ENCODE measurements at regions not wholly inside any gene's neighbourhood (a gene's known extent, or its start where the extent isn't known, plus 50 kb on each side); places are given as distances from the start of the nearest gene placed in this dataset.

- H3K4me3 ChIP-seq (ENCODE audit: low read depth in 1 of 2, low read length in 2 of 2): no peak overlapping the region
- H3K4me2 ChIP-seq (ENCODE audit: insufficient read depth, low read length): no peak overlapping the region
- no peak overlapping the region for H3K27ac ChIP-seq (ENCODE audit: low read length)
- no peaks in the 10 kb centered on the region for H3K36me3 ChIP-seq (ENCODE audit: insufficient read depth, low read length)
- no peaks in the 10 kb centered on the region for H3K27me3 ChIP-seq (ENCODE audit: insufficient read depth, low read length, poor library complexity)
- H3K4me1 ChIP-seq (ENCODE audit: insufficient read depth, low read length): peaks cover 12% of the 10 kb centered on the region
- no peak overlapping the region for H2AFZ ChIP-seq (ENCODE audit: low read depth, low read length)
- no peaks in the 10 kb centered on the region for H3K9me3 ChIP-seq (ENCODE audit: insufficient read depth, low read length, severe bottlenecking)
- H3K9ac ChIP-seq (ENCODE audit: low read depth, low read length): no peak overlapping the region
- no peak for TF ChIP-seq EZH2 (IDR thresholded peaks at IDR 0.05; ENCODE audit: borderline replicate concordance, low read depth, low read length, severe bottlenecking)
- no peak for TF ChIP-seq CTCF (IDR thresholded peaks at IDR 0.05; ENCODE audit: borderline replicate concordance, extremely low read depth, low read length, poor library complexity, severe bottlenecking)
- DNase-seq (no peak), ATAC-seq (ENCODE audit: insufficient read depth, low read depth) (no peak)
- no peaks in the 10 kb centered on the region for H4K20me1 ChIP-seq (ENCODE audit: insufficient read depth, low read length)
- no peaks in the 10 kb centered on the region for H3K79me2 ChIP-seq (ENCODE audit: insufficient read depth, low read length)
Measured at GRCh38 chr13:50340146-50340545, 324.9 kb downstream of the KCNRG start.

- Histone ChIP-seq H3K4me1 (ENCODE audit: insufficient read depth, low read length) (peaks cover 17% of the 10 kb centered on the region), H3K79me2 (ENCODE audit: insufficient read depth, low read length) (no peaks in the 10 kb centered on the region), H3K4me3 (ENCODE audit: low read depth in 1 of 2, low read length in 2 of 2) (no peak overlapping the region), H2AFZ (ENCODE audit: low read depth, low read length) (no peak overlapping the region), H3K4me2 (ENCODE audit: insufficient read depth, low read length) (no peak overlapping the region), H3K27me3 (ENCODE audit: insufficient read depth, low read length, poor library complexity) (no peaks in the 10 kb centered on the region), H3K36me3 (ENCODE audit: insufficient read depth, low read length) (no peaks in the 10 kb centered on the region), H3K9me3 (ENCODE audit: insufficient read depth, low read length, severe bottlenecking) (no peaks in the 10 kb centered on the region), H4K20me1 (ENCODE audit: insufficient read depth, low read length) (no peaks in the 10 kb centered on the region), H3K27ac (ENCODE audit: low read length) (no peak overlapping the region), H3K9ac (ENCODE audit: low read depth, low read length) (no peak overlapping the region)
- ATAC-seq (ENCODE audit: insufficient read depth, low read depth) (no peak), DNase-seq (no peak)
- no peak for TF ChIP-seq EZH2 (IDR thresholded peaks at IDR 0.05; ENCODE audit: borderline replicate concordance, low read depth, low read length, severe bottlenecking)
- no peak for TF ChIP-seq CTCF (IDR thresholded peaks at IDR 0.05; ENCODE audit: borderline replicate concordance, extremely low read depth, low read length, poor library complexity, severe bottlenecking)
Measured at GRCh38 chr13:50340551-50341287, 325.5 kb downstream of the KCNRG start.

GRCh38 chr13:50341526-50341925 is 326.3 kb downstream of the KCNRG start:
- peaks cover 21% of the 10 kb centered on the region for H3K4me1 ChIP-seq (ENCODE audit: insufficient read depth, low read length)
- no peak for ATAC-seq (ENCODE audit: insufficient read depth, low read depth)
- no peaks in the 10 kb centered on the region for H3K27me3 ChIP-seq (ENCODE audit: insufficient read depth, low read length, poor library complexity)

More at GRCh38 chr13:50341526-50341925, 326.3 kb downstream of the KCNRG start:
- DNase-seq: no peak
- H3K9ac ChIP-seq (ENCODE audit: low read depth, low read length): no peak overlapping the region
- H3K4me3 ChIP-seq (ENCODE audit: low read depth in 1 of 2, low read length in 2 of 2): no peak overlapping the region
- no peaks in the 10 kb centered on the region for H3K9me3 ChIP-seq (ENCODE audit: insufficient read depth, low read length, severe bottlenecking)
- no peak overlapping the region for H3K4me2 ChIP-seq (ENCODE audit: insufficient read depth, low read length)
- TF ChIP-seq CTCF (IDR thresholded peaks at IDR 0.05; ENCODE audit: borderline replicate concordance, extremely low read depth, low read length, poor library complexity, severe bottlenecking) (no peak), EZH2 (IDR thresholded peaks at IDR 0.05; ENCODE audit: borderline replicate concordance, low read depth, low read length, severe bottlenecking) (no peak)
- H3K79me2 ChIP-seq (ENCODE audit: insufficient read depth, low read length): no peaks in the 10 kb centered on the region
- no peaks in the 10 kb centered on the region for H4K20me1 ChIP-seq (ENCODE audit: insufficient read depth, low read length)
- H2AFZ ChIP-seq (ENCODE audit: low read depth, low read length): no peak overlapping the region
- H3K27ac ChIP-seq (ENCODE audit: low read length): no peak overlapping the region
- no peaks in the 10 kb centered on the region for H3K36me3 ChIP-seq (ENCODE audit: insufficient read depth, low read length)
